GM19468 (cell line): ENCODE measurements at regions not wholly inside any gene's neighbourhood (a gene's known extent, or its start where the extent isn't known, plus 50 kb on each side); places are given as distances from the start of the nearest gene placed in this dataset.
"Not testable (repeated sequence)": the region's sequence is repeated elsewhere in the genome, so short reads cannot be mapped to it uniquely, and the experiment has no call there.

Experiments
- ATAC-seq: cut with Tn5 transposase; IDR thresholded peaks from one replicate; pipeline ENCODE4 v1.9.1; 2021; ENCODE audit warnings: mild to moderate bottlenecking, moderate library complexity, moderate number of reproducible peaks; ENCODE audit not compliant: unreplicated experiment; ENCODE audit errors: extremely low read depth

GRCh38 chr11:98733378-98733777 is 287.4 kb upstream of the CNTN5 start:
- not testable (repeated sequence) for ATAC-seq

DNA sequence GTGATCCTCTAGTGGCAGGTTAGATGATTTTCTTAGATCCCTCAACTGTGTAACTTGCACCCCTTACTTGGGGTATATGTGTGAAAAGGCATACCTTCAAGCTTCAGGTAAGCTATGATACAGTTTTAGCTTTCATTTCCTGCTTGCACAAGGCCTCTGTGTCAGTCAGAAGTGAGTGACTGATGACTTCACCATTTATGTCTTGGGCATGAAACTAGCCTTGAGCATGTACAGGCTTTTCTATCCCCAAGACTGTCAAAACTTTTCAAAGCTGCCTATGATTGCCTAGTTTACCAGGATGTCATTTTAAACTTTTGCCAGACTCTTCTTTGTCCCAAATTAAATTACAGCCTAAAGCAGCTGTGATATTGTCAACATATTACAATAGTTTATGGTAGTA is 286.1 kb upstream of the CNTN5 start:
- ATAC-seq, result no peak

DNA sequence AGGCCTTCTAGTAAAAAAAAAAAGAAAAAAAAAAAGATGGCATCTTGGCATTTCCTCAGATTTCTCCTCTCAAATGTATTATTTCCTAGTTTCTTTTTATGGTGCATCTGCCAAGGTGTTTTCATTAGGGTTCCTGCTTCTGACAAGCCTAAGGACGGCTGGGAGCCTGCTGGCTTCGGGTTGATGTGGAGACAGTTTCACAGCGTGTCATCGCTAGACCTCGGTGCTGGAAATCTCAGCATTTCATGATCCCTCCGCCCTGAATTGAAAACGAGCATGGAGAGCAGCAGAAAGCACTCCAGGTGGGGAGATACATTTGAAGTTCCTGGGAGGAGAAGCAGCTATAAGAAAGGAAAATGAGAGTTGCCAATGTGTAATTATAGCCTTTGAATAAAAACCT is 283.9 kb upstream of the CNTN5 start:
- ATAC-seq, result no peak

DNA sequence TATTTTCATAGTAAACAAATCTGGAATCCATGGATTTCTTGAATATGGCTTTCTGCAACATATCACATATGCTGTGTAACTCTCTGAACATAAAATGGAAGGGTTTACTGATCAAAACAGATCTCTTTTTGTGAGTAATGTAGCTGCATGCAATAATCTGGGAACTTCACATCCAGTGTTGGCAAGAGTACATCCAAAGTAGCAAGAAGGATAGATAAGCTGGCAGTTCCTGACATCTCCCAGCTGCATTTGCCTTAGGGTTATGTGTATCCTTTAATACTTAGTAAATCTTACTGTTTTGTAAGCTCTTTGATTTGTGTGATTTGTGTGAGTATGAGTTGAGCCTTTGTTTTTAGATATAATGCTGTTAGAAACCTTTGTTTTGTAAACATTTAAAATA is 280.4 kb upstream of the CNTN5 start:
- ATAC-seq, result no peak

DNA sequence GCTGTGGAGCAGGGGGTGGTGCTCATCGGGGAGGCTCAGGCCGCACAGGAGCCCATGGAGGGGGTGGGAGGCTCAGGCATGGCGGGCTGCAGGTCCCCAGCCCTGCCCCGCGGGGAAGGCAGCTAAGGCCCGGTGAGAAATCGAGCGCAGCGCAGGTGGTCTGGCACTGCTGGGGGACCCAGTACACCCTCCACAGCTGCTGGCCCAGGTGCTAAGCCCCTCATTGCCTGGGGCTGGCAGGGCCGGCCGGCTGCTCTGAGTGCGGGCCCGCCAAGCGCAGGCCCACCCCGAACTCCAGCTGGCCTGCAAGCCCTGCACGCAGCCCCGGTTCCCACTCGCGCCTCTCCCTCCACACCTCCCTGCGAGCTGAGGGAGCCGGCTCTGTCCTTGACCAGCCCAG is 257.3 kb upstream of the CNTN5 start:
- ATAC-seq, result not testable (repeated sequence)

DNA sequence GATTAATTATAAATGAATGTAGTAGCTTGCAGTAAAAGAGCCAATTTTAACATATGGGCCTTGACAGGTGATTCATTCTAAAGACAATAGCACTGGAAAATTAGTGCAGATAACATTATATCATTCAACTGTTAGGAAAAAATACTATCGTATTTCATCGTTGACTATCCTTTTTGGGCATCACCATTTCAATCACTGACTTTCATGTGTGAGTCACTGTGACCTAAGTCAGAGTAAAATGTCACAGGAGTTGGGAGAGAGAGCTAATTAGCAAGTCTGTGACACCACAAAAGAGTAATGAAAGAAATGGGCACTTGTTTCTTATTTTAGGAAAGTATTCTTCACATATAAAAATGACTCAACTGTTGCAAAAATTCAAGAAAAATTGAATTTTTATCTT is 253.8 kb upstream of the CNTN5 start:
- ATAC-seq, result no peak

GRCh38 chr11:98770046-98770445 is 250.7 kb upstream of the CNTN5 start:
- ATAC-seq, result not testable (repeated sequence)

GRCh38 chr11:98771791-98772190 is 249.0 kb upstream of the CNTN5 start:
- ATAC-seq, result no peak

DNA sequence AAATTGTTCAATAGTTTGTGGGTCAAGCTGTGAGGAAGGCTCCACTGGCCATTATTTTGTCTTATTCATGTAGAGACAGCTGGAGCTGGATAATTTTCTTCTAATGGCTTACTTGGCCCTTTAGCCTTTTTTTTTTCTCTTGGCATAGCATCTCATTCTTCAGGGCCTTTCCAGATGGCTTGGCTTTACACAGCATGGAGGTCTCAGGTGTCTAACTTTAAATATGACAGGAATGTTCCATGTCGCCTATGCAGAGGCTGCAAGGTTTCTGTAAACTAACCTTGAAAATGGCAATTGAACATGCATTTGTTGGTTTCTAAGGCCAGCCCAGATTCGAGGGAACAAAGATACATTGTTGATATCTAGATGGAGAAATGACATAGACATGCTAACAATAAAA is 247.9 kb upstream of the CNTN5 start:
- ATAC-seq, result no peak

GRCh38 chr11:98793276-98793675 is 227.5 kb upstream of the CNTN5 start:
- no peak for ATAC-seq

GRCh38 chr11:98798333-98798732 is 222.4 kb upstream of the CNTN5 start:
- no peak for ATAC-seq

DNA sequence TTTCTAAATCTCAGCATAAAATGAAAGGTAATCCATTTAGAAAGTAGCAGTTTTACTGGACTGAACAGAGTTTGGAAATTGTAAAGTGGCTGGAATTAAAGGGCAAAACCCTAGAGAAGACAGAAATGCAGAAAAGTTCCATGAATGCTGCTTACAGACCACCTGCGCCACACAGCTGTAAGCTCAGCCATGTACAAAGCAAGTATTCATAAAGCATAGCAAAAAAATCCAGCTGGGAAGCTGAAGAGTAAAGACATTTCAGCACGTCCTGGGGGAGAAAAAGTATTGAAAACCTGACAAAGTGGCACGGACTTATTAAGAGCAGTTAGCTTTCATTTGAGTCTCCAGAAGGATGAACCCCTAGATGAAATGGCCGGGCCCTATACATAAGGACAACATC is 220.1 kb upstream of the CNTN5 start:
- no peak for ATAC-seq

DNA sequence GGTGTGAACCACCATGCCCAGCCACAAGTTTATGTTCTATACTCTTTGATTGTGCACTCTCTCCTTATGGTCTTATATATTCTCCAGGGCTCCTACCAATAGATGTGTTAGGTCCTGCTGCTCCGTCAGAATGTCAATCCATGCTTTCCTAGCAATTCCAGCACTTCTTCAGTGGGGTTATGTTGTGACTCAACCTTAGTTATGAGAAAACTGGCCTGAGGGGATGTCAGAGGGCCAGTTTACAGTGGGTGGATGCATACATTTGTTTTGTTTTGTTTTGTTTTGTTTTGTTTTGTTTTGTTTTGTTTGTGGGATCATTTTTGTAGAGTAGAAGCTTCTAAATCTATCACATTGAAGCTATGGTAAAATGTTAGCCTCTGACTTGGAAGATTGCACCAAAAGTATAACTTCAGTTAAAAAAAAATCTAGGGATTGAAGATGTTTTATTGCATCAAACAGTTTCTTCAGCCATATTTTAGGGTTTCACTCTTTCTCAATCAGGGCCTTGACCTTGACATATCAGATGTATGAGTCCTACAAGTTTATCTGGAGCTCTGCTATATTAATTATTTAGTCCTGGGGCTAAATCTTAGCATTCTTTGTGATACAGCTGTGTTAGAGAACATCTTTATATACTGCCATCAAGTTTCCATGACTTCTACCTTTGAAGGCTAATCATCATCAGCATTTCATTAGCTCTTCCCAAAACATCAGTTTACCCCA is 191.6 kb upstream of the CNTN5 start:
- no peak for ATAC-seq

DNA sequence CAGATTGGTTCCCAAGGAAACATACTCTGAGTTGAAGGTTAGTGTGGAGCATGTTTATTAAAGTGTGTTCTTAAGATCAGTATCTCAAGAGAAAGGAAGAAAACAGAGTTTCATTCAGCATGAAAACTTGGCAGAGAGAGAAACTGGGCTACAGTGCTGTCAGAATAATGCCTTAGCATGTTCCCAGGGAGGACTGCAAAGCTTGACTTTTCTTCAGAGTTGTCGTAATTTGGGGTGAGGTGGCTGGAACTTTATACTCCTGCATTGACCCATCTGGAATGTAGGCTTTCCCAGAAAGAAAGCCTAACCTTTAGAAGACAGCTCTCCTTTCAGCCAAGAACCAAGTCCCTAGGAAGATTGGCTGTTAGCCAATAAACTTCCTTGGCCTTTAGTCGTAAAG is 190.8 kb upstream of the CNTN5 start:
- ATAC-seq, result no peak

- no peak for ATAC-seq
Observed at GRCh38 chr11:98834776-98835175, 186.0 kb upstream of the CNTN5 start.

- no peak for ATAC-seq
Observed at GRCh38 chr11:98835335-98835734, 185.4 kb upstream of the CNTN5 start.

DNA sequence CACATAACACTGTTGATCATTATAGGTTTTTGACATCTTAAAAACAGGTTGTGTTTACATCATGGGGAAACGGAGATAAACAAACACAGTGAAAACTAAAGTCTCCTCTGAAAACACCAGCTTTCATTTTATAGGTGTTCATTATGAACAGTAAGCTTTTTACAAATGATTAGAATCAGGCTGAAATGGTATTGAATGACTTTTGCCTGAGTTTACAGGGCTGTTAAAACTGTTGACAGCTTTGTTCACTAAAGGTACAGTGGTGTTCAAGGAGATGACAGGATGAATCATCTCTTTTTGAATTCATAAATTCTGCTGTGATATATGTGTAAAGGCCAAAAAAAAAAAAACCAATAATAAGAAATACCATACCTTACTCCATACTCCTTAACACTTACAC is 184.6 kb upstream of the CNTN5 start:
- no peak for ATAC-seq

GRCh38 chr11:98842187-98842586 is 178.6 kb upstream of the CNTN5 start:
- no peak for ATAC-seq

DNA sequence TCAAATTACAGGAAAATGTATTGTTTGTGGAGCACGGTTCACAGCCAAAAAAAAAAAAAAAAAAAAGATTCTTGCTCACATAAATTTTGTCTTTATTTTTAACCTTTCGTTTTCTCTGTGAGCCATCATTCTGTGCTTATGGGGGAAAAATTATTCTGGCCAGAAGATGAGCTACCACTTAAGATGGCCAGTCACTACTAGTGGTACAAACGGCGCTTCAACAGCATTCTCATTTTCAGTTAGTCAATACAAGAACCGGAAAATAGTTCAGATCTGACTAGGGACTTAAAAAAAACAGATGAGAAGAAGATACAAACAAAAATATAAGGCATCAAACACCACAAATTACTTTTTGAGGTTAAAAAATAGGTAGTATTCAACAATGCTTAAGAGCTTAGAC is 158.6 kb upstream of the CNTN5 start:
- ATAC-seq, result no peak

DNA sequence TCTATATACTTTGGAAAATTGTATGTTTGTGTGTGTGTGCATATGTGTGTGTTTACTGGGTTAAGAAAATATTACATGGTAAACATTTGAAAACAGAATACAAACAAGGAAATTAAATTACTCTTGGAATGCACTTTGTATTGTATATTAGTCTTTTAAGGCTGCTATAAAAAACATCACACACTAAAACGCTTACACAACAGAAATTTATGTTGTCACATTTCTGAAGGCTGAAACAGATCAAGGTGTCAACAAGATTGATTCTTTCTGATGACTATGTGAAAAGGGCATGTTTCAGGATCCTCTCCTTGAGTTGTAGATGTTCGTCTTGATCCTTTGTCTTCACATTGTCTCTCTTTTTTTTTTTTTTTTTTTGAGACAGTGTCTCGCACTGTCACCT is 149.1 kb upstream of the CNTN5 start:
- no peak for ATAC-seq

- no peak for ATAC-seq
Observed at GRCh38 chr11:98874050-98874449, 146.7 kb upstream of the CNTN5 start.

DNA sequence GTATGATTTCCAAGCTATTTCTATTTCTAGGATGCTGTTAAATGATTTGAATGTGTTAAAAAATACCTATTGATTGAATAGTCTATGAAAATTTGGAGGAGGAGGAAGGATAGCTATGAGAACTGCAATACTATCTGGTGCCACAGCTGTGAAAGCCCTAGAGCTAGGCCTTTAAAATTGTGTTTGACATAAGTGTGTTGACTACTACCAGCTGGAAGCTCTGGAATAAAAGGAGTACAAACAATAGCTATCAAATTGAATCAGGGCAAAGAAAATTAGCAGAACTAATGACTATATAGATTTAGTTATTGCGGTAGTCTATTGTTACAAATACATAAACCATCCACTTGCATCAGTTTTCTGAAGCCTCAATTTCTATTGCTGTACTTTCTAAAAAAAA is 124.8 kb upstream of the CNTN5 start:
- ATAC-seq, result no peak

GRCh38 chr11:98940913-98941312 is 79.8 kb upstream of the CNTN5 start:
- no peak for ATAC-seq
